GM12873 (cell line): ENCODE measurements at regions not wholly inside any gene's neighbourhood (a gene's known extent, or its start where the extent isn't known, plus 50 kb on each side); places are given as distances from the start of the nearest gene placed in this dataset.

Experiments used
- TF ChIP-seq, protein P1 (sequence below): IDR thresholded peaks from 2 replicates; pipeline ENCODE4 v1.5.1; 2012; ENCODE audit warnings: low read depth, mild to moderate bottlenecking, moderate library complexity, low read length, control low read depth; ENCODE audit not compliant: insufficient read depth; ENCODE audit errors: missing control alignments

- TF ChIP-seq, protein P1, sequence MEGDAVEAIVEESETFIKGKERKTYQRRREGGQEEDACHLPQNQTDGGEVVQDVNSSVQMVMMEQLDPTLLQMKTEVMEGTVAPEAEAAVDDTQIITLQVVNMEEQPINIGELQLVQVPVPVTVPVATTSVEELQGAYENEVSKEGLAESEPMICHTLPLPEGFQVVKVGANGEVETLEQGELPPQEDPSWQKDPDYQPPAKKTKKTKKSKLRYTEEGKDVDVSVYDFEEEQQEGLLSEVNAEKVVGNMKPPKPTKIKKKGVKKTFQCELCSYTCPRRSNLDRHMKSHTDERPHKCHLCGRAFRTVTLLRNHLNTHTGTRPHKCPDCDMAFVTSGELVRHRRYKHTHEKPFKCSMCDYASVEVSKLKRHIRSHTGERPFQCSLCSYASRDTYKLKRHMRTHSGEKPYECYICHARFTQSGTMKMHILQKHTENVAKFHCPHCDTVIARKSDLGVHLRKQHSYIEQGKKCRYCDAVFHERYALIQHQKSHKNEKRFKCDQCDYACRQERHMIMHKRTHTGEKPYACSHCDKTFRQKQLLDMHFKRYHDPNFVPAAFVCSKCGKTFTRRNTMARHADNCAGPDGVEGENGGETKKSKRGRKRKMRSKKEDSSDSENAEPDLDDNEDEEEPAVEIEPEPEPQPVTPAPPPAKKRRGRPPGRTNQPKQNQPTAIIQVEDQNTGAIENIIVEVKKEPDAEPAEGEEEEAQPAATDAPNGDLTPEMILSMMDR = no peak
Measured at GRCh38 chr1:61007534-61008364, 74.6 kb upstream of the NFIA start.

GRCh38 chr1:61005614-61006580 is 76.5 kb upstream of the NFIA start:
- TF ChIP-seq, protein P1 = no peak

GRCh38 chr1:61004262-61005003 is 77.9 kb upstream of the NFIA start:
- TF ChIP-seq, protein P1 = no peak

DNA sequence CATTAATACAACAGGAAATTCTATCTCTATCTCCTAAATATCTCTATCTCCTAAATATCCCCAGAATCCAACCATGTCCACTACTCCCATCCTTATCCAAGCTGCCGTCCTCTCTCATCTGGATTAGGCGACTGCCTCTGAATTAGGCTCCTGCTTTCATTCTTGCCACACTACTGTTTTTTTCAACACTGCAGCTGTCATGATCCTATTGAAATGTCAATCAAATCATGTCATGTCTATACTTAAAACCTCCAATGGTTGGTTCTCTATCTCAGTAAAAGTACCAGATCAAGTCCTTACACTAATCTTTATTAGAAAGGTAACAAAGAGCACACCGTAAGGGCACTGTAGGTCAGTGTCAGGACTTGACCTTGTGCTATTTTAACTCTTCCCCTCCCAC is 82.0 kb upstream of the NFIA start:
- TF ChIP-seq, protein P1 = no peak

- TF ChIP-seq, protein P1 = no peak
Measured at GRCh38 chr1:60998786-60999185, 83.6 kb upstream of the NFIA start.

- TF ChIP-seq, protein P1 = no peak
Measured at GRCh38 chr1:60994828-60995492, 87.4 kb upstream of the NFIA start.
